Thoracic aorta (tissue), 2 donors: ENCODE measurements at regions not wholly inside any gene's neighbourhood (a gene's known extent, or its start where the extent isn't known, plus 50 kb on each side); places are given as distances from the start of the nearest gene placed in this dataset.

Experiments
- ATAC-seq: fragments of 150-250 bp; one replicate; pipeline ENCODE4 v1.8.0; 2017; ENCODE audit warnings: low read depth; ENCODE audit not compliant: insufficient number of reproducible peaks, low FRiP score
- DNase-seq: peaks from one replicate; pipeline ENCODE4 v3.0.0-alpha.2; 2020; ENCODE audit warnings: low spot score
- H3K27ac ChIP-seq, 2 donors: fragments of 200-600 bp; sonication (generic); 1 replicate in 1 of 2; 2 replicates in 1 of 2; pipeline ENCODE4 v1.5.1; 2016; ENCODE audit warnings: mild to moderate bottlenecking in 2 of 2, moderate library complexity in 2 of 2
- H3K27me3 ChIP-seq: fragments of 200-600 bp; sonication (generic); replicated peaks from 2 replicates; pipeline ENCODE4 v1.6.0; 2016; ENCODE audit warnings: mild to moderate bottlenecking; ENCODE audit not compliant: insufficient read depth
- H3K36me3 ChIP-seq: fragments of 200-600 bp; sonication (generic); one replicate; pipeline ENCODE4 v1.5.1; 2016
- H3K4me1 ChIP-seq, 2 donors: fragments of 200-600 bp; sonication (generic); 1 replicate in 1 of 2; 2 replicates in 1 of 2; pipeline versions ENCODE4 v1.5.1 to v1.6.0; 2016; ENCODE audit warnings: low read depth in 2 of 2, mild to moderate bottlenecking in 1 of 2; ENCODE audit not compliant: control insufficient read depth in 1 of 2
- H3K4me3 ChIP-seq: fragments of 200-600 bp; sonication (generic); 2 replicates; pipeline ENCODE4 v1.5.1; 2016; ENCODE audit warnings: mild to moderate bottlenecking
- H3K9me3 ChIP-seq: fragments of 200-600 bp; sonication (generic); 2 replicates; pipeline ENCODE4 v1.5.1; 2016
- TF ChIP-seq, protein P1 (sequence below): fragments of 200-600 bp; sonication (generic); IDR thresholded peaks from one replicate; pipeline ENCODE4 v1.5.1; 2019; ENCODE audit warnings: antibody characterized with exemption

DNA sequence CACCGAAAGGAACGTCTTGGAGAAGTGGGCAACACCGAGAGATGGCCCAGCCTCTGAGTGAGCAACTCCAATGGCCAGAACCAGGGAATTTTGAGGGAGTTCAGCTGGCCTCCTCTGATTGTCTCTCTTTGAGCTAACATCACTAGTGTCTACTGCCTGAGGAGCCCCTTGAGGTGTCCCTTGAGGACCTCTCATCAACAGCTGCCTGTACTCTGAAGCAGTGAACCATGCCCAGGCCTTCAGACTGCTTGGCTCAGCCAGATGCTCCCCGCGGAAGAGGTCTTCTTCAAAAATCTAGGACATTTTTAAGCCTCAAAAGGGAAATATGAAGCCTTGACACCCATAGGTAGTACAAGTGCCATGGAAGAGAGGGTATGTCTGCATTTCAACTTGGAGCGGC lies 430.4 kb downstream of the TXNL1 start:
- Histone ChIP-seq H3K9me3 (peaks cover 6% of the 10 kb centered on the region), H3K4me3 (no peak overlapping the region), H3K4me1 (peaks cover 0 to 3% of the 10 kb centered on the region in 2 donors), H3K27ac (no peak overlapping the region), H3K36me3 (no peaks in the 10 kb centered on the region), H3K27me3 (no peaks in the 10 kb centered on the region)
- ATAC-seq (no peak), DNase-seq (no peak)
- TF ChIP-seq, protein P1, sequence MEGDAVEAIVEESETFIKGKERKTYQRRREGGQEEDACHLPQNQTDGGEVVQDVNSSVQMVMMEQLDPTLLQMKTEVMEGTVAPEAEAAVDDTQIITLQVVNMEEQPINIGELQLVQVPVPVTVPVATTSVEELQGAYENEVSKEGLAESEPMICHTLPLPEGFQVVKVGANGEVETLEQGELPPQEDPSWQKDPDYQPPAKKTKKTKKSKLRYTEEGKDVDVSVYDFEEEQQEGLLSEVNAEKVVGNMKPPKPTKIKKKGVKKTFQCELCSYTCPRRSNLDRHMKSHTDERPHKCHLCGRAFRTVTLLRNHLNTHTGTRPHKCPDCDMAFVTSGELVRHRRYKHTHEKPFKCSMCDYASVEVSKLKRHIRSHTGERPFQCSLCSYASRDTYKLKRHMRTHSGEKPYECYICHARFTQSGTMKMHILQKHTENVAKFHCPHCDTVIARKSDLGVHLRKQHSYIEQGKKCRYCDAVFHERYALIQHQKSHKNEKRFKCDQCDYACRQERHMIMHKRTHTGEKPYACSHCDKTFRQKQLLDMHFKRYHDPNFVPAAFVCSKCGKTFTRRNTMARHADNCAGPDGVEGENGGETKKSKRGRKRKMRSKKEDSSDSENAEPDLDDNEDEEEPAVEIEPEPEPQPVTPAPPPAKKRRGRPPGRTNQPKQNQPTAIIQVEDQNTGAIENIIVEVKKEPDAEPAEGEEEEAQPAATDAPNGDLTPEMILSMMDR, result no peak

DNA sequence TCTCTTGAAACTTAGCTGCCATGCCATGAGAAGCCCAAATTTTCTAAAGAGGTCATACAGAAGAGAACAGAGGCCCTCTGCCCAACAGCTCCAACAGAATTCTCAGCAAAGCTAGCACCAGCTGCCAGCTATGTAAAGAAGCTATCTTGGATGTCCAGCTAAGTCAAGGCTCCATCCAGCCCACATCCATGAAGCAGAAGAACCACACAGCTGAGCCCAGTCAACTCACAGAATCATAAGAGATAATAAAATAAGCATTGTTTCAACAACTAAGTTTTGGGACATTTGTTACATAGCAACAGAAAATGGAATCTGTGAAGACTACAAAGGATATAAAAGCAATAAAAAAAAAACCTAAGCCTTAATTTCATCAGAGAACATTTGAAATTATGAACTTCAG lies 434.3 kb downstream of the TXNL1 start:
- no peak for ATAC-seq
- Histone ChIP-seq H3K27me3 (no peaks in the 10 kb centered on the region), H3K27ac (no peak overlapping the region), H3K9me3 (peaks cover 6% of the 10 kb centered on the region), H3K4me1 (peaks cover 26 to 41% of the 10 kb centered on the region in 2 donors), H3K36me3 (no peaks in the 10 kb centered on the region), H3K4me3 (no peak overlapping the region)
- TF ChIP-seq, protein P1, result no peak
- DNase-seq, result no peak

DNA sequence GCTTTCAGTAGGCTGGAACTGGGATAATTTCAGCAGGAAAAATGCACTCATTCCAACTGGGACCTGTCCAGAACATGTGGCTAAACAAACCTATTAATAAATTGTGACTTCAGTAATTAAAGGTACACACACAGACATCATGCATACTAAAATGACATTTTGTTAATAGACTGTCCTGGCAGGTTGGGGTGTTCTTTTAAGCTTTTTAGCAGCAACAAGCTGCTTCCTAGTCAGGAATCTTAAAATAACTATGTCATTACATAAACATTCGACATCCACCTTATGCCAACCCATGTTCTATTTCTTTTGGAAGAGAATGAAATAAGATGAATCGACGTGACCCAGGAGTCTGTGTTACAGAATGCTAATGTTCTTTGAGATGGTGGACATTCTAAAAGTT lies 435.7 kb downstream of the TXNL1 start:
- peak; percentile 79 for ATAC-seq
- no peaks in the 10 kb centered on the region for H3K36me3 ChIP-seq
- H3K27me3 ChIP-seq, result no peaks in the 10 kb centered on the region
- H3K4me3 ChIP-seq, result no peak overlapping the region
- DNase-seq, result no peak
- TF ChIP-seq, protein P1, result no peak
- H3K27ac ChIP-seq, result peak overlapping the region; percentile 57 to 60
- peaks cover 6% of the 10 kb centered on the region for H3K9me3 ChIP-seq
- H3K4me1 ChIP-seq, result peaks cover 26 to 42% of the 10 kb centered on the region in 2 donors

DNA sequence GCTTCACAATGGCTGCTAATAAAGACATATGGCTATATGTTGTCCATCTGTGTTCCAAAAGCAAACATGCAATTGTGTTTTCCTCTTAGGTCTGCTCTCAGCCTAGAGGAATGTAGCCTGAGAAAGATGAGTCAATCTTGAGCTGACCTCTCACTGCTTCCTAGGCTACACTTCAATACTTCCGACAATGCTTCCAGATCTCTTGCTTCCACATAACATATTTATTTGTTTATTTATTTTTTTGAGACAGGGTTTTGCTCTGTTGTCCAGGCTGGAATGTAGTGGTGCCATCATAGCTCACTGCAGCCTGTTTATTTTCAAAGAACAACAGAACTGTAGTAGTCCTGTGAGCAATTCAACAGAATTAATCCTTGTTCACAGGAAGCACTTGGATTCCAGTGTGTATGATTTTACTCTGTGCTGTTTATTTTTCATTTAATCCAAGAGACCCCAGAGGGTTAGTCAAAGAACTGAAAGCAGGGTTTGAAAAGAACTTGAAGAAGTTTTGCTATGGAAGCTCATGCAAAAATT lies 437.9 kb downstream of the TXNL1 start:
- DNase-seq (no peak), ATAC-seq (no peak)
- H3K27ac ChIP-seq, result peak overlapping the region; percentile 14 to 16
- TF ChIP-seq, protein P1, result no peak
- peaks cover 26 to 42% of the 10 kb centered on the region in 2 donors for H3K4me1 ChIP-seq
- no peaks in the 10 kb centered on the region for H3K27me3 ChIP-seq
- peaks cover 6% of the 10 kb centered on the region for H3K9me3 ChIP-seq
- H3K4me3 ChIP-seq, result no peak overlapping the region
- no peaks in the 10 kb centered on the region for H3K36me3 ChIP-seq

DNA sequence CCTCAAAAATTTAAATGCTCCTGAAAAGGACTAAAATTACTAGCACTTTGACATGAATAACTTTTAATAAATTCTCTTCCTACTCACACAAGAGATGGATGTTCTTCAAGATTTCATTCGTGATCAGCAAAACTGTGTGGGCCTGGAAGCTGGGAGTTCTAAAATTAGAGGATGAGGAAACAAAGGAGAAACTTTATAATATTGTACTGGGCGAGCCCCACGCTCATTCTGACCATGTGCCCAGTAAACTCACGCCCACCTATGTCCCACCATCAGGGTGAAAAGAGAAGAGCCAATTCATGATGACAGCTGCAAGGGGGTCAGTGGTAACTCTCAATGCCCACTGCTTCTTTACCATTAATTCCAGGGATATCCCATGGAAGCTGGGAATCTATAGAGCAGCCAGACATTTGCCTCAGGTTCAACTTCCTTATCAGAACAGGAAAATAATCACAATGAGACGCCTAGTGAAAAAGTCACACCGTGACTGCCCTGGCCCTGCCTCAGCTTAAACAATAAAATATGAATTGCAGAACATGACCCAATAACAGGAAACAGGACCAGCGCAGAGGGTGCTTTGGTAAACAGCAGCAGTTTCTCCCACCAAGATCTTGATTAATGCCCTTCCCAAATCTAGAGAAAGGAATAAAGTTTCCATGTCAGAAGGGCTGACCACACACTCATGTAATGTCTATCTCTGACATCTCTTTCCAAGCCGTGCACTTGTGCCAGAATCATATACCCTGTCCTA lies 438.6 kb downstream of the TXNL1 start:
- peaks cover 6% of the 10 kb centered on the region for H3K9me3 ChIP-seq
- TF ChIP-seq, protein P1, result no peak
- H3K27ac ChIP-seq, result peak overlapping the region; percentile 2 to 5
- ATAC-seq, result no peak
- DNase-seq, result no peak
- H3K36me3 ChIP-seq, result no peaks in the 10 kb centered on the region
- peaks cover 26 to 42% of the 10 kb centered on the region in 2 donors for H3K4me1 ChIP-seq
- no peak overlapping the region for H3K4me3 ChIP-seq
- H3K27me3 ChIP-seq, result no peaks in the 10 kb centered on the region
